Glomerular visceral epithelial cell (primary cell): ENCODE measurements at regions not wholly inside any gene's neighbourhood (a gene's known extent, or its start where the extent isn't known, plus 50 kb on each side); places are given as distances from the start of the nearest gene placed in this dataset.

Experiments used
- DNase-seq: peaks from one replicate; pipeline ENCODE4 v3.0.0-alpha.2; 2016; ENCODE audit errors: extremely low spot score

DNA sequence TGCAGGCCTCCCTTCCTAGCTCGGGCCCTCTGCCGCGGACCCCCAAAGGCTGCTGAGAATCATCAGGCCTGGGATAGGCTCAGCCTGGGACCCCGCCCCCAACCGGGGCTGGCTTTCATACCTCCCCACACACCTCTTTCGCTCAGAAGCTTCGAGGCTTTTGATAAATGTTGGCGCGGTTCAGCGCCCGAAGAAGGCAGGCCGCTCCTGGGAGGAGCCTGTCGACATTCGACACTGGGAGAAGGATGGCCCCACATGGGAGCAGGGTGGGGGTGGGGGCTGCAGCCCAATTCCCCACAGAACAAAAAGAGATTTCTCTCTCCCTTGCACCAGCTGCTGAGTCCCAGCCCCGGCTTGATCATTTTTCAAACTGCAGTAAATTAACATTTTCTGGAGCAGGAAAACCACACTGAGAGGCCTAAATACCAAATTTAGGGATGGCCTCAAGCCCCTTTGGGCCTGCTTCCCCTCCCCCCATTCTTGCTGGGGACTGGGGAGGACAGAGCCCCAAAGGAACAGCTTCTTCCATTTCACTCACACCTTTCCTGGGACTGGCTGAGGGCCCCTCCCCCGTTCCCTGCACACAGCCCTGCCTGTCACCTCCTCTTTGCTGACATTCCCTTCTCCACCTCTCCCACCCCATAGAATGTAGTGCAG lies 112.9 kb upstream of the PJA1 start:
- no peak for DNase-seq

DNA sequence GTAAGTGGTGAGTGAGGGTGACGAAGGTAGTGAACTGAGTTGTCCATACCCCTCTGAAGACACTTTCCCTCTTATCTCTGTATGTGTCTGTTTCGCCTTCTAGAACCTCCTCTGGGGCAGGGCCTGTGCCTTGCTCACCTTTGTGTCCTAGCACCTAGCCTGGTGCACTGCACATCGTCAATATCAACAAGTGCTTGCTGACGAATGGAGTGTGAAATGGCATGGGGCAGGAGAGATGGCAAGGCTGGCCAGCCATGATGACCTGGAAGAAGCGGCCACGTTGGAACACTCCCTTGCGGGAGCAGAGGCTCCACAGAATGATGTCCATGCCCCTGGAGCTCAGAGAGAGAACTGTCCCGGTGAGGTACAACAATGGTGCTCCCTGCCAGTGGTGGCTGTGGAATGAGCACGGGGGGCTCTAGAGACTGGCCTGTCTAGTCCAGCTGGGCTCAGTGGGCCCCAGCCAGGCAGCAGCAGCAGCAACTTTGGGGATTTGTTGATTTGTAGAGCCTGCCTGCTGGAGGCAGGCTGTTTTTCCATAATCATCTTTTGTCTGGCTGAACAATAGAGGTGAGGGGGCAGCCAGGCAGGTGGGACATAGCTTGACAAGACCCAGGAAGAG lies 112.2 kb upstream of the PJA1 start:
- DNase-seq, result no peak

GRCh38 chrX:69268611-69269010 lies 103.4 kb upstream of the PJA1 start:
- no peak for DNase-seq

DNA sequence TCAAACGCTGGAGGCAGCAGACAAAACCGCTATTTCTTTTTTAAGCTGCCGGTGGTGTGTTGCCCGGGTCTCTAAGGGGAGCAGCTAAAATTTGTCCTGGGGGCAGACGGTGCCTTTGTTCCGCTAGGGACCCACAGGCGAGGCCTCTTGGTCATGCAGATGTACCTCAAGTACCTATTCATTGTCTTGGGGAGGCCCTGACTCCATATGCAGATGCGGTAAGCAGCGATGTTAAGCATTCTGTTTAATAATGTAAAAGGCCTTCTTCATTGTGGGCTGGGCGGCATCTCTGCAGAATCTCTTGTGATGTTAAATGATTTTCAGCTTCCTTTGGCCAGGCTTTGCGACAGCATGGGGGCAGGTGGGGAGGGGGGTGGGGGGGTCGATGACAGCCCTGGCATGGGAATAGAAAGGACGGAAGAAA lies 98.9 kb upstream of the PJA1 start:
- DNase-seq, result no peak

DNA sequence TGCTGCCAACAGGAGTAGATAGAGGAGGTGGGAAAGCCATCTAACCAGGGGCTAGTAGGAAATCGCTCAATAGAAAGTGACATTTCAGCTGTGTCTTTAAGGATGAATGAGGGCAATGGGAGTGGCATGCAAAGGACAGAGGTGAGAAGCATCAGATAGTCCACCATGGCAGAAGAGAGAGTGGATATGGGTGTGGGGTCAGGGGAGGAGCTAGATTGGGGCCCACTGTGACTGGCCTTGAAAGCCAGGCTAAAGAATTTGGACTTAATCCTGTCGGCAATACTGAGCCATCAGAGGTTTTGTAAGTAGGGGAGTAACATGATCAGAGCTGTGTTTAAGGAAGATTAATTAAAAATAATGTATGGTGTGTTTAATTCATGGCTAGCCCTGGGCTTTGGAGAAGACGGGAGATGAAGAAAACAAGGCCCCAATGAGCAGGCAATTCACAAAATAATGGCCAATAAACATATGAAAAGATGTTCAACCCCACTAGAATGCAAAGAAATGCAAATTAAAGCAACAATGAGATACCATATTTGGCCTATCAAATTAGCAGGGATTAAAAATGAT lies 98.1 kb upstream of the PJA1 start:
- no peak for DNase-seq

GRCh38 chrX:69262036-69262936 lies 97.0 kb upstream of the PJA1 start:
- DNase-seq, result no peak

- no peak for DNase-seq
Observed at GRCh38 chrX:69260169-69260568, 94.9 kb upstream of the PJA1 start.

DNA sequence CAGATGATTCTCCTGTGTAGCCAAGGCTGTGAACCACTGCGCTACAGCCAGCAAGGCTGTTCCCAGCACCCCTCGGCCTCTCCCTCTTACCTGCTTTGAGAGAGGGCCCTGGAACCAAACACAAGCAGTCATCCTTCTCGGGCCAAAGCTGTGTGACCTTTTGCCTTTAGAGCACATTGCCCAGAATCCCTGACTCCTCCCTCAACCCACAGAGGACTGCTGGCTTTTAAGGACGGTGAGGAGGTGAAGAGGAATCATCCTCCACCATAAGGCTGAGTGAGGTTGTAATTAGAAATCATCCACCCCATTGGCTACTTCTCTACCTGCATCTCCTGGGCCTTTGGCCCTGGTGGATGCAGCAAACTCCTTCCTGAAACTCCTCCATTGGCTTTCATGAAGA lies 93.6 kb upstream of the PJA1 start:
- no peak for DNase-seq

DNA sequence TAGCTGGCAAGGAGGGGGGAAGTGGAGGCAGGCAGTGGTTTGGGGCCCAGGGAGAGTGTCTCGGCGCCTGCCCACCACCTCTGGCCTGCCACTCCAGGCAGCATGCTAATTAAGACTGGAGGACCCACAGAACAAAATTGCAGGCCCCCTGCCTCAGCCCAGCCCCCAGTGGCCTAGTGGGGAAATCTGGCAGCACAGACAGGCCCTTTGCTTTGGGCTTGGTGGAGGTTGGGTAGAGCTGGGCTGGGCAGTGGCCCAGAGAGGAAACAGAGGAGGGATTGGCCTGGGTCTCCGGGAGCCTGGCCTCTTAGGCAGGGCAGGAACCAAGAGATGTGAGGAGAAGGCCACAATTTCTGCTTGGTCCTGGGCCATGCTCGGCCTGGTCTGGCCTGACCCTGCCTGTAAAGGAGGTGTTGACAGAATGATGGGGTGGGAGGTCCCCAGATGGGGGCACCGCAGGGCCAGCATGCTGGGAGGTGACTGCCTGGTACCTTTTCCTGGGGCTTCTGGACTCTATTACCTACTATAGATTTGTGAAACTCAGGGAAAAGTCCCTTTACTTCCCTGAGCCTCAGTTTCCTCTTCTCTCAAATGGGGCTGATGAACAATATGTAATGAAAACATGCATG lies 92.4 kb upstream of the PJA1 start:
- no peak for DNase-seq

- DNase-seq, result no peak
Observed at GRCh38 chrX:69256291-69256565, 91.0 kb upstream of the PJA1 start.

GRCh38 chrX:69255441-69256290 lies 90.4 kb upstream of the PJA1 start:
- DNase-seq, result no peak

- DNase-seq, result no peak
Observed at GRCh38 chrX:69253821-69254220, 88.6 kb upstream of the PJA1 start.

DNA sequence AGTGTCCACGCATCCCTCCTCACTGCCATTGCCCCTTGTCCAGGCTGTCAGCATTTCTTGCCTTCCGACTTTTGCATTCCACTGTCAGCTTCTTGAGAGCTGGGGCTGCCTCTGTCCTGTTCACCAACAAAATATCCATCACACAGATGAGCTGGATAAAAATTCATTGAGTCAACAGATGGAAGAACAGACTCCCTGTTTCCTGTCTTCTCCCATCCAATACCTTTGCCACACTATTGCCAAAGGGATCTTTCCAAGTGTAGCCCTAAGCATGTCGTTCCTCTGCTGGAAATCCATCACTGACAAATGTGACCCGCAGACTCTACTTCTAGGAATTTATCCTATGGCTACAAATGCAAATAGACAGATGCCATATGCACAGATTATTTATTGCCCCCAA lies 78.0 kb upstream of the PJA1 start:
- no peak for DNase-seq

DNA sequence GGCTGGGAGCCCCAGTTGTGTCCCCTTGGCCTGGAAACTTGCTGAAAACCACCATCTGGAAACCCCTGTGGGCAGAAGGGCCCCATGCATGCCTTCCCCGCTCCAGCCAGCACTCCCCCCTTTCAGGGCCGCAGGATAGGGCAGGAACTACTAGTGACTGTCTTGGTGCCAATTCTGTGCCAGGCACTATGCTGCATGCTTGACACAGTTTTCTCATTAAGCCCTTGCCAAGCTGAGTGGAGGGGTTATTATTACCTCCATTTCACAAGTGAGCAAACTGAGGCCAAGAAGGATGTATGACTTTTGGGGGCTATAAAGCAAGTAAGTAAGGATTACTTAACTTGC lies 73.6 kb upstream of the PJA1 start:
- DNase-seq, result no peak

DNA sequence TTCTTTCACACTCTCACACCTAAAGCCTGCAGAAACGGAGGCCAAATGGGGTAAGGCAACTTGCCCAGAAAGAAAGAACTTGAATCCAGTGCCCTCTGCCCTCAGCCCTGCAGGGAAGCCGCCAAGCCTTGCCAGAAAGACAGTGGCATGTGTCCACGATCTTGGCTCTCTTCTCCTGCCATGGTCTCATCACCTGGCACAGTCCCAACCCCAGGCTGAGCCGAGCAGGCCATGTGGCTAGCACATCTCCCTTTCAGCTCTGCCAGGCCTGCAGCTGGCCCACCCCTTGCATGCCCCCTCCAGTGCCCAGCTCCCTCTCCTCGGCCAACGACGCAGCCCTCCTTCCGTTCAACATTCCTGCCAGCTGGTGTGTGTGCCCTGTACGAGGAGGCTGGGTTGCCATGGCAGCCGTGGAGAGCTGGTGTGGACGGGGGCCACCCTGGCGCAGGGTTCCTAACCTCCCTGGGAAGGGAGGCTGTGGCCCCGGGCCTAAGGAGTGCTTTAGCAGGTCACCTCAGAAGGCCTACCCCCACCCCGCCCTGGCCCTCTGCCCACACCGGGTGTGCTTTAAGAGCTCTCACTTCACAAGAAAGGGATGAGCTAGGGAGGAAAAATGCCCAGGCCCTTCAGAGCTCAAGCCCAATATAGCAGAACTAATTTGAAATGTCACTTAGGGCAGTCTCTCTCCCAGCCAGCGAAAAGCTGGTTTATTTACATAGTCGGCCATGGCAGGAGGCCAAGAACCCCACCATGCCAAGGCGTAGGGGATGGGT lies 73.0 kb upstream of the PJA1 start:
- no peak for DNase-seq

GRCh38 chrX:69237236-69237635 lies 72.0 kb upstream of the PJA1 start:
- DNase-seq, result no peak

GRCh38 chrX:69236641-69237040 lies 71.4 kb upstream of the PJA1 start:
- DNase-seq, result no peak

- DNase-seq, result no peak
Observed at GRCh38 chrX:69234624-69235023, 69.4 kb upstream of the PJA1 start.

GRCh38 chrX:69232945-69233344 lies 67.7 kb upstream of the PJA1 start:
- DNase-seq, result no peak

DNA sequence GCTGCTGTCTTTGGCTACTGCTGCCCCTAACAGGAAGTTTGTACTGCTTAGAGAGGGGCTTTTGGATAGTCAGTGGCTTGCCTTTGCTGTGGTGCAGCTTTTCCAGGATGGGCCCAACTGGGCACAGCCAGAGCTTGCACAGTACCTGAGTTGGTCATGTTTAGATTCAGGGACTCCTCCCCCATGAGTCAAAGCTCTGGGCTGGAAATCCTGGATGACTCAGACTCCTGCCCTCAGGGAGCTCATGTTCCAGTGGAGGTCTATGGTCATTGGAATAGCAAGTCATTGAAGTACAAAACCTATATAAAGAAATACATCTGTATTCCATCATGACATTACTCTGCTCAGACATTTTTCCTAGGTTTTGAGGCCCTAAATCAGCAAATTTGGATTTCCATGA lies 66.7 kb upstream of the PJA1 start:
- no peak for DNase-seq

DNA sequence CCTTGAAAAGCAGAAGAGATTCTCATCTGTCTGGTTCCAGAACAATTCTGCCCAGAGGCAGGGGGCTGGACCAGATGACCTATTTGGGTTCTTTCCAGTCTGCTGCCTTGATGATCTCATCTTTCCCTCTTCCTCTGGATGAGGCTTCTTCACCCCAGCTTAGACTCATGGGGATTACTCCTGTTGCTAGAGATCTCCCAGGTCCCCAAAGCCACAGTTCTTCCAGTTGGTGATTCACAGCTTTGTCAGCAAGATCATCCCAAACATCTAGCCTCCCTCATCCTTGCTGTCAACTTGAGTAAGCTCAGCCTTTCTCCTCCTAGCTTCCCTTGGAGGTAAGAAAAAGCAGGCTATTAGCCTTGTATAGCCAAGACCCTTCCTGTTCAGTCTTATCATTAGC lies 64.2 kb upstream of the PJA1 start:
- DNase-seq, result peak; percentile 25
